ENCODE measurements at regions not wholly inside any gene's neighbourhood (a gene's known extent, or its start where the extent isn't known, plus 50 kb on each side); places are given as distances from the start of the nearest gene placed in this dataset.

GRCh38 chr9:115495836-115496235, 377.9 kb upstream of the TNC start:
- no peak overlapping the region for H3T11ph ChIP-seq (ENCODE audit: low read length)
- H3K4me1 ChIP-seq (ENCODE audit: insufficient read depth, low read length), result no peaks in the 10 kb centered on the region
- no peak overlapping the region for H4K5ac ChIP-seq (ENCODE audit: insufficient read length, low read depth, low read length)
- no peak overlapping the region for H2AK5ac ChIP-seq (ENCODE audit: insufficient read length, low read length)
- no peaks in the 10 kb centered on the region for H3K79me2 ChIP-seq (ENCODE audit: insufficient read depth, low read length)
- H3K4ac ChIP-seq (ENCODE audit: low read depth, low read length), result no peak overlapping the region
- H3K27ac ChIP-seq (ENCODE audit: insufficient read length, low read depth, low read length), result no peak overlapping the region
- H3K79me1 ChIP-seq (ENCODE audit: insufficient read depth, low read depth, low read length, poor library complexity, severe bottlenecking), result no peaks in the 10 kb centered on the region
- H2BK20ac ChIP-seq (ENCODE audit: low read depth, low read length, poor library complexity, severe bottlenecking), result no peak overlapping the region
- H3K4me2 ChIP-seq (ENCODE audit: insufficient read depth, insufficient read length, low read length), result no peak overlapping the region
- no peak overlapping the region for H3K9ac ChIP-seq (ENCODE audit: extremely low read depth, insufficient read length, low read length)
- H4K20me1 ChIP-seq (ENCODE audit: control insufficient read depth, insufficient read depth, insufficient read length), result no peaks in the 10 kb centered on the region
- DNase-seq, result no peak
- no peak overlapping the region for H3K23ac ChIP-seq (ENCODE audit: insufficient read length, low read depth, low read length)
- H2BK5ac ChIP-seq (ENCODE audit: insufficient read length, low read length), result no peak overlapping the region
- no peak overlapping the region for H2AFZ ChIP-seq (ENCODE audit: low read length)
- H2BK15ac ChIP-seq (ENCODE audit: low read depth, low read length), result no peak overlapping the region
- no peaks in the 10 kb centered on the region for H3K27me3 ChIP-seq (ENCODE audit: insufficient read depth, low read length)
- Mint-ChIP-seq H3K4me1 (peaks cover 6 to 31% of the 10 kb centered on the region in 2 experiments), H3K27ac (peak overlapping the region in 1 of 3 experiments; percentile 11; a peak in 2 of 7 replicates), H3K27me3 (ENCODE audit: low read depth) (no peaks in the 10 kb centered on the region), H3K36me3 (ENCODE audit: insufficient read depth in 1 of 3, low read depth in 3 of 3) (peaks cover 0 to 13% (median 0%) of the 10 kb centered on the region in 3 experiments; a peak in 3 of 7 replicates), H3K4me3 (no peak overlapping the region), H3K9me3 (no peaks in the 10 kb centered on the region)
- TF ChIP-seq CTCF (conservative IDR thresholded peaks at IDR 0.05), result no peak
- no peak overlapping the region for H2BK120ac ChIP-seq (ENCODE audit: low read depth, low read length, poor library complexity, severe bottlenecking)
- no peak overlapping the region for H4K91ac ChIP-seq (ENCODE audit: insufficient read length, low read depth, low read length)
- H3K14ac ChIP-seq (ENCODE audit: insufficient read depth, low read length), result no peak overlapping the region
- H3K56ac ChIP-seq (ENCODE audit: insufficient read length, low read depth, low read length), result no peak overlapping the region
- no peaks in the 10 kb centered on the region for H3K23me2 ChIP-seq (ENCODE audit: insufficient read length, low read depth, low read length, poor library complexity, severe bottlenecking)
- no peak overlapping the region for H3K18ac ChIP-seq (ENCODE audit: insufficient read length, low read depth, low read length)
- H2BK12ac ChIP-seq (ENCODE audit: insufficient read length, low read depth, low read length), result no peak overlapping the region
- no peak overlapping the region for H4K8ac ChIP-seq (replicated peaks; ENCODE audit: insufficient read length, low read depth, low read length)
- H3K9me3 ChIP-seq (ENCODE audit: control insufficient read depth, low read depth, low read length), result no peaks in the 10 kb centered on the region
